RWPE2 (cell line): ENCODE measurements at regions not wholly inside any gene's neighbourhood (a gene's known extent, or its start where the extent isn't known, plus 50 kb on each side); places are given as distances from the start of the nearest gene placed in this dataset.

Source experiments
- ATAC-seq: fragments of 200-7000 bp; cut with Tn5 transposase; 3 replicates; pipeline ENCODE4 v1.9.1; 2021; ENCODE audit warnings: low read depth
- DNase-seq: peaks from one replicate; pipeline ENCODE4 v3.0.0-alpha.2; 2020; ENCODE audit warnings: low spot score
- H3K27ac ChIP-seq: fragments of 450-650 bp; 2 replicates; pipeline ENCODE4 v1.5.1; 2017; ENCODE audit warnings: mild to moderate bottlenecking; ENCODE audit not compliant: poor library complexity, severe bottlenecking
- H3K27me3 ChIP-seq: fragments of 250-450 bp; sonication (Bioruptor Pico); 2 replicates; pipeline ENCODE4 v1.5.1; 2021; ENCODE audit warnings: mild to moderate bottlenecking, moderate library complexity; ENCODE audit not compliant: insufficient read depth, poor library complexity, severe bottlenecking
- H3K36me3 ChIP-seq: fragments of 250-450 bp; sonication (Bioruptor Pico); 2 replicates; pipeline ENCODE4 v1.5.1; 2020; ENCODE audit warnings: low read depth, mild to moderate bottlenecking, moderate library complexity
- H3K4me1 ChIP-seq: fragments of 250-450 bp; sonication (Bioruptor Pico); 2 replicates; pipeline ENCODE4 v1.5.1; 2021; ENCODE audit warnings: mild to moderate bottlenecking, moderate library complexity; ENCODE audit not compliant: insufficient read depth, poor library complexity, severe bottlenecking
- H3K4me3 ChIP-seq: fragments of 250-450 bp; sonication (Bioruptor Pico); 2 replicates; pipeline ENCODE4 v1.5.1; 2021; ENCODE audit warnings: mild to moderate bottlenecking, moderate library complexity; ENCODE audit not compliant: severe bottlenecking
- H3K9me3 ChIP-seq: fragments of 250-450 bp; sonication (Bioruptor Pico); 2 replicates; pipeline ENCODE4 v1.5.1; 2021; ENCODE audit warnings: mild to moderate bottlenecking, moderate library complexity; ENCODE audit not compliant: severe bottlenecking
- TF ChIP-seq, protein P1 (sequence below): fragments of 450-650 bp; IDR thresholded peaks from one replicate; pipeline ENCODE4 v1.5.1; 2017; ENCODE audit warnings: mild to moderate bottlenecking, moderate library complexity; ENCODE audit not compliant: poor library complexity, severe bottlenecking

DNA sequence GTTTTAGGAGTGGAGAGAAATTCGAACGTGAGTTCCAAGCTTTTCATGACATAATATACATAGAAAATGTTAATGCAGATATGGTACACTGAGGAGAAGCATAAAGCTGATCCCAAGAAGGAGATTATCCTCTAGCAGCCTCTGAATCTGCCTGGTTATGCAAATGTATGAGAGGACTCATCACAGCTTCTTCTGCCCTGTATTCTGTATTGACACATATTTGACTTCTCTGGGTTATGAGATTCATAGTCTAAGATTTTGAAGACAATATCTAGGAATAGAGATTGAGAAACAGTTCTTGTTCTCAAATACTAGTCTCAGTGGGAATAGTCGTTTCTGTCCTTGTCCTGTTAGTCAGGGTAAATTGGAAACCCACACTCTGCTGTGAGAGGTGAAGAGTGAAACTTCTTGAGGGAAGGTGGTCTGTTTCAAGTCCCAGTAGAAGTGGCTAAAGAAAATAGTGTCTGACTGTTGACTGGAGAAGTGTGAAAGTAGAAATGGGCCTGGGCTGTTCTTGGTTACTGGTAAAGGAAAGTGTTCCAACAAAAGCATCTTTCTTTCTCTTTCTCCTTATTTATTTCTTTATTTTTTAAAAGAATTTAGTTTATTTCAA lies 1356.6 kb downstream of the SLITRK5 start:
- no peak overlapping the region for H3K4me3 ChIP-seq
- ATAC-seq (no peak), DNase-seq (no peak)
- H3K36me3 ChIP-seq = no peaks in the 10 kb centered on the region
- no peaks in the 10 kb centered on the region for H3K9me3 ChIP-seq
- H3K27me3 ChIP-seq = no peaks in the 10 kb centered on the region
- H3K27ac ChIP-seq = no peak overlapping the region
- TF ChIP-seq, protein P1, sequence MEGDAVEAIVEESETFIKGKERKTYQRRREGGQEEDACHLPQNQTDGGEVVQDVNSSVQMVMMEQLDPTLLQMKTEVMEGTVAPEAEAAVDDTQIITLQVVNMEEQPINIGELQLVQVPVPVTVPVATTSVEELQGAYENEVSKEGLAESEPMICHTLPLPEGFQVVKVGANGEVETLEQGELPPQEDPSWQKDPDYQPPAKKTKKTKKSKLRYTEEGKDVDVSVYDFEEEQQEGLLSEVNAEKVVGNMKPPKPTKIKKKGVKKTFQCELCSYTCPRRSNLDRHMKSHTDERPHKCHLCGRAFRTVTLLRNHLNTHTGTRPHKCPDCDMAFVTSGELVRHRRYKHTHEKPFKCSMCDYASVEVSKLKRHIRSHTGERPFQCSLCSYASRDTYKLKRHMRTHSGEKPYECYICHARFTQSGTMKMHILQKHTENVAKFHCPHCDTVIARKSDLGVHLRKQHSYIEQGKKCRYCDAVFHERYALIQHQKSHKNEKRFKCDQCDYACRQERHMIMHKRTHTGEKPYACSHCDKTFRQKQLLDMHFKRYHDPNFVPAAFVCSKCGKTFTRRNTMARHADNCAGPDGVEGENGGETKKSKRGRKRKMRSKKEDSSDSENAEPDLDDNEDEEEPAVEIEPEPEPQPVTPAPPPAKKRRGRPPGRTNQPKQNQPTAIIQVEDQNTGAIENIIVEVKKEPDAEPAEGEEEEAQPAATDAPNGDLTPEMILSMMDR = no peak
- H3K4me1 ChIP-seq = no peaks in the 10 kb centered on the region

DNA sequence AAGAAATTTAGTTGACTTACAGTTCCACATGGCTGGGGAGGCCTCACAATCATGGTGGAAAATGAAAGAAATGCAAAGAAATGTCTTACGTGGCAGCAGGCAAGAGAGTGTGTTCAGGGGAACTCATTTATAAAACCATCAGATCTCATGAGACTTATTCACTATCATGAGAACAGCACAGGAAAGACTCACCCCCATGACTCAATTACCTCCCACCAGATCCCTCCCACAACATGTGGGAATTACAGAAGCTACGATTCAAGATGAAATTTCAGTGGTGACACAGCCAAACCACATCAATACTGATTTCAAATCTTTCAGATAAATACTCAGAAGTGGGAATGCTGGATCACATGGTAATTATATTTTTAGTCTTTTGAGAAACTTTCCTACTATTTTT lies 1357.9 kb downstream of the SLITRK5 start:
- H3K27ac ChIP-seq = no peak overlapping the region
- H3K27me3 ChIP-seq = no peaks in the 10 kb centered on the region
- H3K36me3 ChIP-seq = no peaks in the 10 kb centered on the region
- H3K4me1 ChIP-seq = no peaks in the 10 kb centered on the region
- ATAC-seq (no peak), DNase-seq (no peak)
- H3K9me3 ChIP-seq = no peaks in the 10 kb centered on the region
- no peak overlapping the region for H3K4me3 ChIP-seq
- TF ChIP-seq, protein P1 = no peak

DNA sequence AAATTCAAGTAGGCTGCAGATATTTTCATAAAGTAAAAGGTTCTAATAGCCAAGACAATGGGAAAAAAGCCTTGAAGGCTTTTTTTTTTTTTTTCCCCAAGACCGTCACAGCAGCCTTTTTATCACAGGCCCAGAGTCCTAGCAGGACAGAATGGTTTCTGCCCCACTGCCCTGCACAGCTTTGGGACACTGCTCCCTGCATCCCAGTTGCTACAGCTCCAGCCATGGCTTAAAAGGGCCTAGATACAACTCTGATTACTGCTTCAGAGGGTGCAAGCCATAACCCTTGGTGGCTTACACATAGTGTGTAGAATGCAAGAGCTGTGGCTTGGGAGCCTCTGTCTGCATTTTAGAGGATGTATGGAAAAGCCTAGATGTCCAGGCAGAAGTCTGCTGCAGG lies 1362.8 kb downstream of the SLITRK5 start:
- H3K27ac ChIP-seq = no peak overlapping the region
- no peak for ATAC-seq
- H3K9me3 ChIP-seq = no peaks in the 10 kb centered on the region
- TF ChIP-seq, protein P1 = no peak
- H3K4me3 ChIP-seq = no peak overlapping the region
- H3K27me3 ChIP-seq = no peaks in the 10 kb centered on the region
- no peaks in the 10 kb centered on the region for H3K4me1 ChIP-seq
- DNase-seq = no peak
- no peaks in the 10 kb centered on the region for H3K36me3 ChIP-seq

- H3K4me3 ChIP-seq = no peak overlapping the region
- TF ChIP-seq, protein P1 = no peak
- no peaks in the 10 kb centered on the region for H3K4me1 ChIP-seq
- DNase-seq (no peak), ATAC-seq (no peak)
- H3K27ac ChIP-seq = no peak overlapping the region
- H3K9me3 ChIP-seq = no peaks in the 10 kb centered on the region
- no peaks in the 10 kb centered on the region for H3K36me3 ChIP-seq
- no peaks in the 10 kb centered on the region for H3K27me3 ChIP-seq
These were observed 1381.5 kb downstream of the SLITRK5 start for GRCh38 chr13:89052699-89053098.

DNA sequence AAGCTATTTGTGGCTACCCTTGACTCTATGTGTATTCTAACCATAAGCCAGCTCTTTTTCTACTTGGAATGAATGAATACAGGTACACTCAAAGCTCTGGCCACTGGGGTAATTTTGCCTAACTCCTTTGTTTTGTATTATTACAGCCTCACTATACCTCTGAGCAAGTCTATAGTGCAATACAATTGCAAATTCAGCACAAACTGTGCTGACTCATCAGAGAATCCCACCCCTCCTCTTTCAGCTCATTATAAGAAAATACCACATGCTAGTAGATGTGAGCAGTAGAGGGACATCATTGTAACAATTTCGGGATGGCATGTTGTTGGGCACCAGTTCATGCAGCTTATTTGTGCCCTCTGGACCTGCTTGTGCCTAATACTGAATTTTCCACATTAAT lies 1382.2 kb downstream of the SLITRK5 start:
- no peak overlapping the region for H3K4me3 ChIP-seq
- no peak overlapping the region for H3K27ac ChIP-seq
- TF ChIP-seq, protein P1 = no peak
- no peaks in the 10 kb centered on the region for H3K27me3 ChIP-seq
- H3K36me3 ChIP-seq = no peaks in the 10 kb centered on the region
- no peaks in the 10 kb centered on the region for H3K9me3 ChIP-seq
- ATAC-seq (no peak), DNase-seq (no peak)
- no peaks in the 10 kb centered on the region for H3K4me1 ChIP-seq
